HepG2 (cell line): ENCODE measurements at regions not wholly inside any gene's neighbourhood (a gene's known extent, or its start where the extent isn't known, plus 50 kb on each side); places are given as distances from the start of the nearest gene placed in this dataset.
A peak's percentile ranks its signal among the peaks of the same experiment; 100 is the strongest.

ENCODE experiments used
- ARNTL ChIP-seq: sonication (generic); formaldehyde crosslinking; IDR thresholded peaks from 2 replicates; pipeline ENCODE4 v1.4.0; 2020; ENCODE audit warnings: mild to moderate bottlenecking, missing genetic modification reagents
- ASH2L ChIP-seq: fragments of 300-600, 200-600 bp; sonication (generic); IDR thresholded peaks from 2 replicates; pipeline ENCODE4 v1.7.0; 2017; ENCODE audit warnings: low read depth, mild to moderate bottlenecking, moderate library complexity, mixed read lengths, low read length; ENCODE audit not compliant: insufficient read length
- ELF1 ChIP-seq: sonication (generic); formaldehyde crosslinking; IDR thresholded peaks from 2 replicates; pipeline ENCODE4 v1.4.0; 2020; ENCODE audit warnings: missing genetic modification reagents
- ETV5 ChIP-seq: IDR thresholded peaks from 2 replicates; pipeline ENCODE4 v1.6.1; 2018; ENCODE audit warnings: missing biosample characterization, missing genetic modification reagents, inconsistent platforms, borderline replicate concordance
- FOXA3 ChIP-seq: IDR thresholded peaks from 2 replicates; pipeline ENCODE4 v1.6.1; 2016; ENCODE audit warnings: missing genetic modification reagents, missing compliant biosample characterization
- FOXO1 ChIP-seq: sonication (generic); formaldehyde crosslinking; IDR thresholded peaks from 2 replicates; pipeline ENCODE4 v1.4.0; 2020; ENCODE audit warnings: missing genetic modification reagents
- HNF4A ChIP-seq: sonication (generic); formaldehyde crosslinking; IDR thresholded peaks from 2 replicates; pipeline ENCODE4 v1.4.0; 2020; ENCODE audit warnings: missing genetic modification reagents
- IRF2 ChIP-seq: IDR thresholded peaks from 2 replicates; pipeline ENCODE4 v1.6.1; 2018; ENCODE audit warnings: missing genetic modification reagents, missing compliant biosample characterization
- LCORL ChIP-seq, 2 experiments: fragments of 450-650 bp in 1 of 2; sonication (generic) in 1 of 2; formaldehyde crosslinking in 1 of 2; IDR thresholded peaks; 2 replicates each; pipeline versions ENCODE4 v1.5.0 to v1.6.1; 2017 to 2020; ENCODE audit warnings: antibody characterized with exemption in 1 of 2, missing genetic modification reagents in 1 of 2
- MED1 ChIP-seq: sonication (generic); formaldehyde crosslinking; IDR thresholded peaks from 2 replicates; pipeline ENCODE4 v1.4.0; 2020; ENCODE audit warnings: missing genetic modification reagents
- ZFP41 ChIP-seq: sonication (generic); formaldehyde crosslinking; IDR thresholded peaks from 2 replicates; pipeline ENCODE4 v1.4.0; 2020; ENCODE audit warnings: mild to moderate bottlenecking, missing genetic modification reagents, borderline replicate concordance
- ZFP62 ChIP-seq: sonication (generic); formaldehyde crosslinking; IDR thresholded peaks from 2 replicates; pipeline ENCODE4 v1.4.0; 2020; ENCODE audit warnings: missing genetic modification reagents
- ZFX ChIP-seq: sonication (generic); formaldehyde crosslinking; IDR thresholded peaks from 2 replicates; pipeline ENCODE4 v1.4.0; 2020; ENCODE audit warnings: mild to moderate bottlenecking, low read depth, missing genetic modification reagents, moderate library complexity
- ZNF773 ChIP-seq: sonication (generic); formaldehyde crosslinking; IDR thresholded peaks from 2 replicates; pipeline ENCODE4 v1.4.0; 2020; ENCODE audit warnings: missing genetic modification reagents, borderline replicate concordance
- ZSCAN31 ChIP-seq: sonication (generic); formaldehyde crosslinking; IDR thresholded peaks from 2 replicates; pipeline ENCODE4 v1.5.0; 2020; ENCODE audit warnings: low read depth, mild to moderate bottlenecking, missing genetic modification reagents
- TF ChIP-seq, protein P1 (sequence below): sonication (generic); formaldehyde crosslinking; IDR thresholded peaks from 2 replicates; pipeline ENCODE4 v1.4.0; 2020; ENCODE audit warnings: missing genetic modification reagents, borderline replicate concordance
- TF ChIP-seq, protein P2 (sequence below): sonication (generic); formaldehyde crosslinking; IDR thresholded peaks from 2 replicates; pipeline ENCODE4 v1.4.0; 2020; ENCODE audit warnings: missing genetic modification reagents
- TF ChIP-seq, protein P3 (sequence below): sonication (generic); formaldehyde crosslinking; IDR thresholded peaks from 2 replicates; pipeline ENCODE4 v1.8.0; 2022; ENCODE audit warnings: mild to moderate bottlenecking, missing genetic modification reagents, moderate library complexity
- TF ChIP-seq, protein P4 (sequence below): sonication (generic); formaldehyde crosslinking; IDR thresholded peaks from 2 replicates; pipeline ENCODE4 v1.4.0; 2020; ENCODE audit warnings: mild to moderate bottlenecking, missing genetic modification reagents
- TF ChIP-seq, protein P5 (sequence below): sonication (generic); formaldehyde crosslinking; IDR thresholded peaks from 2 replicates; pipeline ENCODE4 v1.5.1; 2020; ENCODE audit warnings: mild to moderate bottlenecking, moderate library complexity, missing genetic modification reagents

DNA sequence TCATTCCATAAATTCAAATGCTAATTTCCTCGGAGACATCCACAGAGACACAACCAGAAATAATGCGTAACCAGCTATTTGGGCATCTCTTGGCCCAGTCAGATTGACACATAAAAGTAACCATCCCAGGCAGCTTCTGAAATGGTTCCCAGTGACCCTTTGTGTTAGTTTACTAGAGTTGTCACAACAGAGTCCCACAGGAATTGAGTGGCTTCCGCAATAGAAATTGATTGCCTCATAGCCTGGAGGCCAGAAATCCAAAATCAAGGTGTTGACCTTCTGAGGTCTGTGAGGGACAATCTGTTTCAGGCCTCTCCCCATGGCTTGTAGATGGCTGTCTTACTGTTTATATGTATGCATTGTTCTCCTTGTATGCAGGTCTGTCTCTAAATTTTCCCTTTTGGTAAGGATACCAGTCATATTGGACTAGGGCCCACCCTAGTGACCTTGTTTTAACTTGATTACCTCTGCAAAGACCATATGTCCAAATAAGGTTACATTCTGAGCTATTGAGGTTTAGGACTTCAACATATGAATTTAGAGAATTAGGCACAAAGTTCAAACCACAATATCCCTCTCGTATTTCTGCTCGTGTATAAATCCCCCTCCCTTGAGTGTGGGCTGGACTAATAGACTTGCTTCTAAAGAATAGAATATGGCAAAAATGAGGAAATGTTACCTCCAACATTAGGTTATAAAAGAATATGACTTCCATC lies 78.2 kb upstream of the FGGY start (continued):
- TF ChIP-seq IRF2 (CRISPR knock-in tag) (0 out of 2 replicates have a peak, but pooled peaks have one; percentile 24), ETV5 (CRISPR knock-in tag) (peak; percentile 18; the same call in 1 of the 2 replicates), LCORL (IDR thresholded peaks at IDR 0.05) (no peak), LCORL (CRISPR knock-in tag; IDR thresholded peaks at IDR 0.05) (peak; percentile 68), HNF4A (CRISPR knock-in tag) (peak; percentile 32; the same call in 1 of the 2 replicates), MED1 (CRISPR knock-in tag) (peak; percentile 34; the same call in 1 of the 2 replicates), ZFX (CRISPR knock-in tag) (0 out of 2 replicates have a peak, but pooled peaks have one; percentile 19), FOXO1 (CRISPR knock-in tag) (0 out of 2 replicates have a peak, but pooled peaks have one; percentile 18), ARNTL (CRISPR knock-in tag) (no peak), ZNF773 (CRISPR knock-in tag) (no peak), FOXA3 (CRISPR knock-in tag) (0 out of 2 replicates have a peak, but pooled peaks have one; percentile 21), ZFP62 (CRISPR knock-in tag) (no peak), ZFP41 (CRISPR knock-in tag) (no peak), ELF1 (peak; percentile 35; the same call in 1 of the 2 replicates), ZSCAN31 (CRISPR knock-in tag) (no peak), ASH2L (peak; percentile 27)
- TF ChIP-seq, protein P1, sequence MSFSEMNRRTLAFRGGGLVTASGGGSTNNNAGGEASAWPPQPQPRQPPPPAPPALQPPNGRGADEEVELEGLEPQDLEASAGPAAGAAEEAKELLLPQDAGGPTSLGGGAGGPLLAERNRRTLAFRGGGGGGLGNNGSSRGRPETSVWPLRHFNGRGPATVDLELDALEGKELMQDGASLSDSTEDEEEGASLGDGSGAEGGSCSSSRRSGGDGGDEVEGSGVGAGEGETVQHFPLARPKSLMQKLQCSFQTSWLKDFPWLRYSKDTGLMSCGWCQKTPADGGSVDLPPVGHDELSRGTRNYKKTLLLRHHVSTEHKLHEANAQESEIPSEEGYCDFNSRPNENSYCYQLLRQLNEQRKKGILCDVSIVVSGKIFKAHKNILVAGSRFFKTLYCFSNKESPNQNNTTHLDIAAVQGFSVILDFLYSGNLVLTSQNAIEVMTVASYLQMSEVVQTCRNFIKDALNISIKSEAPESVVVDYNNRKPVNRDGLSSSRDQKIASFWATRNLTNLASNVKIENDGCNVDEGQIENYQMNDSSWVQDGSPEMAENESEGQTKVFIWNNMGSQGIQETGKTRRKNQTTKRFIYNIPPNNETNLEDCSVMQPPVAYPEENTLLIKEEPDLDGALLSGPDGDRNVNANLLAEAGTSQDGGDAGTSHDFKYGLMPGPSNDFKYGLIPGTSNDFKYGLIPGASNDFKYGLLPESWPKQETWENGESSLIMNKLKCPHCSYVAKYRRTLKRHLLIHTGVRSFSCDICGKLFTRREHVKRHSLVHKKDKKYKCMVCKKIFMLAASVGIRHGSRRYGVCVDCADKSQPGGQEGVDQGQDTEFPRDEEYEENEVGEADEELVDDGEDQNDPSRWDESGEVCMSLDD (CRISPR knock-in tag) = no peak
- TF ChIP-seq, protein P2, sequence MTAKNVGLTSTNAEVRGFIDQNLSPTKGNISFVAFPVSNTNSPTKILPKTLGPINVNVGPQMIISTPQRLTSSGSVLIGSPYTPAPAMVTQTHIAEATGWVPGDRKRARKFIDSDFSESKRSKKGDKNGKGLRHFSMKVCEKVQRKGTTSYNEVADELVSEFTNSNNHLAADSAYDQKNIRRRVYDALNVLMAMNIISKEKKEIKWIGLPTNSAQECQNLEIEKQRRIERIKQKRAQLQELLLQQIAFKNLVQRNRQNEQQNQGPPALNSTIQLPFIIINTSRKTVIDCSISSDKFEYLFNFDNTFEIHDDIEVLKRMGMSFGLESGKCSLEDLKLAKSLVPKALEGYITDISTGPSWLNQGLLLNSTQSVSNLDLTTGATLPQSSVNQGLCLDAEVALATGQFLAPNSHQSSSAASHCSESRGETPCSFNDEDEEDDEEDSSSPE (CRISPR knock-in tag) = no peak
- TF ChIP-seq, protein P3, sequence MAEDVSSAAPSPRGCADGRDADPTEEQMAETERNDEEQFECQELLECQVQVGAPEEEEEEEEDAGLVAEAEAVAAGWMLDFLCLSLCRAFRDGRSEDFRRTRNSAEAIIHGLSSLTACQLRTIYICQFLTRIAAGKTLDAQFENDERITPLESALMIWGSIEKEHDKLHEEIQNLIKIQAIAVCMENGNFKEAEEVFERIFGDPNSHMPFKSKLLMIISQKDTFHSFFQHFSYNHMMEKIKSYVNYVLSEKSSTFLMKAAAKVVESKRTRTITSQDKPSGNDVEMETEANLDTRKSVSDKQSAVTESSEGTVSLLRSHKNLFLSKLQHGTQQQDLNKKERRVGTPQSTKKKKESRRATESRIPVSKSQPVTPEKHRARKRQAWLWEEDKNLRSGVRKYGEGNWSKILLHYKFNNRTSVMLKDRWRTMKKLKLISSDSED (CRISPR knock-in tag) = no peak
- TF ChIP-seq, protein P4, sequence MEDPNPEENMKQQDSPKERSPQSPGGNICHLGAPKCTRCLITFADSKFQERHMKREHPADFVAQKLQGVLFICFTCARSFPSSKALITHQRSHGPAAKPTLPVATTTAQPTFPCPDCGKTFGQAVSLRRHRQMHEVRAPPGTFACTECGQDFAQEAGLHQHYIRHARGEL (CRISPR knock-in tag) = no peak
- TF ChIP-seq, protein P5, sequence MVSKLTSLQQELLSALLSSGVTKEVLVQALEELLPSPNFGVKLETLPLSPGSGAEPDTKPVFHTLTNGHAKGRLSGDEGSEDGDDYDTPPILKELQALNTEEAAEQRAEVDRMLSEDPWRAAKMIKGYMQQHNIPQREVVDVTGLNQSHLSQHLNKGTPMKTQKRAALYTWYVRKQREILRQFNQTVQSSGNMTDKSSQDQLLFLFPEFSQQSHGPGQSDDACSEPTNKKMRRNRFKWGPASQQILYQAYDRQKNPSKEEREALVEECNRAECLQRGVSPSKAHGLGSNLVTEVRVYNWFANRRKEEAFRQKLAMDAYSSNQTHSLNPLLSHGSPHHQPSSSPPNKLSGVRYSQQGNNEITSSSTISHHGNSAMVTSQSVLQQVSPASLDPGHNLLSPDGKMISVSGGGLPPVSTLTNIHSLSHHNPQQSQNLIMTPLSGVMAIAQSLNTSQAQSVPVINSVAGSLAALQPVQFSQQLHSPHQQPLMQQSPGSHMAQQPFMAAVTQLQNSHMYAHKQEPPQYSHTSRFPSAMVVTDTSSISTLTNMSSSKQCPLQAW (CRISPR knock-in tag) = no peak
